Inflammatory macrophage treated with lipopolysaccharide for 1 hour (primary cell): ENCODE measurements at regions not wholly inside any gene's neighbourhood (a gene's known extent, or its start where the extent isn't known, plus 50 kb on each side); places are given as distances from the start of the nearest gene placed in this dataset.
"Not testable (repeated sequence)": the region's sequence is repeated elsewhere in the genome, so short reads cannot be mapped to it uniquely, and the experiment has no call there.

ENCODE experiments used
- DNase-seq, 2 donors: peaks; one replicate each; pipeline ENCODE4 v3.0.0-alpha.2; 2020 to 2022

DNA sequence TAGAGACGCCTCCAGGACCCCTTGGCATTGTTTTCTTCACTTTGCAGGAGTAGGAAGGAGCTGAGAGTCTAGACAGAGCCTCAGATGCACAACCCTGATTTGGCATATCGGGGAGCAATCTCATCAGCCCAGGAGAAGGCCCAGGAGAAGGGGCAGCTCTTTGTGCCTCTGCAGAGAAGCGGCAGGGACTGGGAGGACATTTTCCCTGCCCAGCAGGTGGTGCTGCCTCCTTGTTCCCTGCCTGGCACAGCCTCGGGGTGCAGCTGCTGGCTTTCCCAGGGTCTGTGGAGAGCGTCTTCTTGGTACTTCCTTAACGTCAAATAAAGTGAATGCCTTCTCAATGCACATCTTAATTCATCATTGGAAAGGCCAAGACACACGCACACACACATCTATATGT is 419.5 kb downstream of the TMEM121 start:
- DNase-seq: peak in 1 of 2 donors; percentile 21

DNA sequence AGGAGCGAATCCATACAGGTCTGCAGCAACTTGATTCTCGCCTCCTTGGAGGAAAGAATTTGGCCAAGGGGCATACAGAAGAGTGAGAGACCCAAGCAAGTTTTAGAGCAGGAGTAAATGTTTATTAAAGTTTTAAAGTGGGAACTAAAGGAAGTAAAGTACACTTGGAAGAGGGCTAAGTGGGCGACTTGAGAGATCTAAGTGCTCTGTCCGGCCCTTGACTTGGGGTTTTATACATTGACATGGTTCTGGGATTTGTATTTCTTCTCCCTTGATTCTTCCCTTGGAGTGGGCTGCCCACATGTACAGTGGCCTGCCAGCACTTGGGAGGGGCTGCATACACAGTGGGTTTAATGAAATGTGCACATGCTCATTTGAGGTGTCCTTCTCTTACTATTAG is 421.2 kb downstream of the TMEM121 start:
- DNase-seq: no peak

DNA sequence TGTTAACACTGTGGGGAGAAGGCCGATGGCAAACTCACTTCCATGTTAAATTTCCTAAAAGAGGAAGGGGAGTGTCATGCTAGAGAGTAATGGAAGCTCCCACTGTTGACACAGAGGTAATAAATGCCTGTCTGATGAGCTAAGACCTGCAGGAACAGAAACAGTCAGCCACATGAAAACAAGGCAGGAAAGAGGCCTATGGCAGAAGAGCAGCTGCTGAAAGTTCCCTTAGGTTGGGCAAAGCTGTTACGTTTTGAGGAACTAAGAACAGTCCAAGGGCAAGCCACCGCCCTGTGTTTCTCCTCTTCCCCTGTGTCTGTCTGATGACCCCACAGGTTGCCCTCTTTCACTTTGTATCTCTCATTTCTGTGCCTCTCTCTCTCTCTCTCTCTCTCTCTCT is 422.6 kb downstream of the TMEM121 start:
- peak; percentile 62 to 75 for DNase-seq

DNA sequence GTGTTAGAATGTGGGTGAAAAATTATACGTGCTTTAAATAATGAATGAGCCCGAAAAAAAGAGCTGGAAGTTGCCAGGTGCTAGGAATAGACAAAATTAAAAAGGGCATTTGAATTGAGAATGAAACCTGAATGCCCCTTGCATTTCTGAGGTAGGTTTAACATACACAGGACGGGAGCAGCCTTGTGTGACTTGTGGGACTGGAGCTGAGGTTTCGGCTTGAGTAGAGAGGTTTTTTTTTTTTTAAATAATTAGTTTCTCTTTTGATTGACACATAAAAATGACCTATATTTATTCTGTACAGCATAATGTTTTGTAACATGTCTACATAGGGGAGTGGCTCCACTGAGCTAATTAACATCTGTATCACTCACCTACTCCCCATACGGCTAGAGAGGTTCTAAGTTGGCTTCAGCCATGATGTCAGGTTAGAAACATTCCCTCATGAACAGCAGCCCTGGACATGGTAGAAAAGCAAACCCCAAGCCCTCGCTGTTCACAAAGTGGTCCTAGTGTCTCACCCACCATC is 424.0 kb downstream of the TMEM121 start:
- not testable (repeated sequence) for DNase-seq

DNA sequence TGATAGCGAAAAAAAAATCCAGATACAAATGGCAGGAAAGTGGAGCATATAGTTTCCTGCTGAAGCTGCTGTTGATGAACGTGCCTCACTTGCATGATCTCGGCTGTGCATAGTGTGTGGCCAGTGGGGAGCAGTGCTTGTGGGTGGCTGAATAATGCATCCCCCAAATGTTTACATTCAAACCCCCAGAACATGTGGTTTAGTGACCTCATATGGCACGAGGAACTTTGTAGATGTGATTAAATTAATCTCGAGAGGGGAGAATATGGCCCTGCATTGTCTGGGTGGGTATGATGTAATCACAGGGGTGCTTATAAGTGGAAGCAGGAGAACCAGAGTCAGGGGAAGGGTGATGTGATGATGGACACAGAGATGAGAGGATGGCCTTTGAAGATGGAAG is 425.0 kb downstream of the TMEM121 start:
- no peak for DNase-seq

DNA sequence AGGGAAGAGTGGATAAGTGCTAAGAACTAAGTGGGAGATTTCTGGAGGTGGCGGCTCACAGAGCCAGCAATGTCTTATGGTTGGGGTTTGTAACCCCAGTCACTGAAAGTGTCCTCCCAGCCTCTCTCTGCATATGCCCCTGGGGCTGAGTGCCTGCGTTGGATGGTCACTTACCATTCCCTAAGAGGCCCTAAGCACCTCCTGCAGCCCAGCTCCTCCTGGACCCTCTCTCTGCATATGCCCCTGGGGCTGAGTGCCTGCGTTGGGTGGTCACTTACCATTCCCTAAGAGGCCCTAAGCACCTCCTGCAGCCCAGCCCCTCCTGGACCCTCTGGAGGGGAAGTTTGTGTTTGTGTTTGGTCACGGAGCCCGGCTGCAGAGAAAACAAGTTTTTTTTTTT is 425.8 kb downstream of the TMEM121 start:
- no peak for DNase-seq

DNA sequence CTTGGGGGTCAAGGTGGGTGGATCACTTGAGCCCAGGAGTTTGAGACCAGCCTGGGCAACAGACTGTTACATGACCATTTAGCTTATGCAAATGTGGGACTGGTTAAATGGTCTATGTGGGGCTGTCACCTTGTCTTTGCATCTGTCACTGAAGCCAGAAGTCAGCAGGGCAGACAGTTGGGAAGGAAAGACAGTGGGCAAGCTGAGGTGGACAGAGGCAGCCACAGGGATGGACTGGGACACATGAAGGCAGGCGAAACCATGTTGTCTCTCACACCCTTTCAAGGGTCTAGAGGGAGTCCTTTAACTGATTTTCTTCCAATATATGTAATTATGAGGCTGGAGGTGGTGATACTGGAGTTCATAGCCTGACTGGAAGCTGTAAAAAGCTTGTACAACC is 426.4 kb downstream of the TMEM121 start:
- no peak for DNase-seq

DNA sequence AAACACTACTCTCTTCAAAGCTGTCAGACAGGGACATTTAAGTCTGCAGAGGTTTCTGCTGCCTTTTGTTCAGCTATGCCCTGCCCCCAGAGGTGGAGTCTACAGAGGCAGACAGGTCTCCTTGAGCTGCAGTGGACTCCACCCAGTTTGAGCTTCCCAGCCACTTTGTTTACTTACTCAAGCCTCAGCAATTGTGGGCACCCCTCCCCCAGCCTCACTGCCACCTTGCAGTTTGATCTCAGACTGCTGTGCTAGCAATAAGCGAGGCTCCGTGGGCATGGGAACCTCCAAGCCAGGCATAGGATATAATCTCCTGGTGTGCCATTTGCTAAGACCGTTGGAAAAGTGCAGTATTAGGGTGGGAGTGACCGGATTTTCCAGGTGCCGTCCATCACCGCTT is 435.2 kb downstream of the TMEM121 start:
- DNase-seq: not testable (repeated sequence)

DNA sequence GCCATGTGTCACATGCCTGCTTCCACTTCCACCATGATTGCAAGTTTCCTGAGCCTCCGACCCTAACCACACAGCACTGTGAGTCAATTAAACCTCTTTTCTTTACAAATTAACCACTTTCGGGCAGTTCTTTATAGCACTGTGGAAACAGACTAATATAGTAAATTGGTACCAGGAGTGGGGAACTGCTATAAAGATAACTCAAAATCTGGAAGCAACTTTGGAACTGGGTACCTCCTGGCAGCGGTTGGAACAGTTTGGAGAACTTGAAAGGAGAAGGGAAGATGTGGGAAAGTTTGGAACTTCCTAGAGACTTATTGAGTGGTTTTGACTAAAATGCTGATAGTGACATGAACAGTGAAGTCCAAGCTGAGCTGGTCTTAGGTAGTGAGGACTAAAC is 436.1 kb downstream of the TMEM121 start:
- DNase-seq: no peak

DNA sequence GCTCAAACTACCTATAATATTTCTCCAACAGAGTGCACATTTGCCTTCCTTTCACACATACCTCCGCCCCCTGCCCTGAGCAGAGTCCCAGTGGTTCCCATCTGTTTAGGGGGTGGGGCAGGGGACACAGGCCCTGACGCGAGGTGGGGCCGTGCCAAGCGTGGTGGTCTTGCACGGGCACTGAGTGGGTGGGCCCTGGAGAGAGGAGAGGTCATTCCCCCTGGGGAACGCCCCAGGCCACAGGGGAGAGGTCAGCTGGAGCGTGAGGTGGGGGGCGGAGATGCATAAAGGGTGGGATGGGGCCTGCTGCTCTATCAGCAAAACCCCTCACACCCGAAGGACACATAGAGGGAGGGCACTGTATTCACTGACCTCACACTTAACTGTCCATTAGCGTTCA is 441.9 kb downstream of the TMEM121 start:
- DNase-seq: no peak

DNA sequence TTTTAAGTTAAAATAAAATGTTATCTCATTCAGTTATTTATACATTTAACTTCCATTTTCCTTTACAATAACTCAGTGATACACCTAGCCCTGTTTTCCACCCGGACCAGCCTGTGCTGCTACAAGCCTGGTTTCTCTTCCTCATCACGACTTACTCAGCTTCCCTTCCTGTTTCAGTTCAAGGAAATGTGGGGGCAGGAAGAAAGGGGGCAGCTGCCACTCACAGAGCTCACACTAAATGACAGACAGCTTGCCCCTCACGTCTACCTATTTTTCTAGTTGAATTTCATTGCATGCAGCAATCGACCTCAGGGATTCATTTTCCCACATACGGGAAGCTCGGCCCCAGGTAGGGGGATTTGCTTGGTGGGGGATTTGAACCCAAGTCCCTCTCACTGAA is 442.6 kb downstream of the TMEM121 start:
- peak; percentile 41 to 49 for DNase-seq

DNA sequence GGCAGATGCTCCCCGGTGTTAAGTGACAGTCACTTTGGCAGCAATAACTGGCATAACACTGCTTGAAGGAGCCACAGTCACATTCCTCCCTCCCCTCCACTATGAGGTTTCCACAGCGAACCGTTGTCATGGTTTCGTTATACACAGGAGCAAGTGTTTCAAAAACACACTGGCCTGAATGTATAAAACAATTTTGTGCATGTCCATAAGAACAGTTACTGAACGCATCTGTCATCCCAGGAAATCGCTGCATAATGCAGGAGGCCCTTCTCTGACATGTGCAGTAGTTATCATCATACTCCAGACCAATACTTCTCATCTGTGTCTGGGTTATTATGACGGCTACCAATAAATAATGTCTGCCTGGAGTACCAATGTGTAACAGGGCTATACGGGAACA is 444.4 kb downstream of the TMEM121 start:
- DNase-seq: not testable (repeated sequence)

DNA sequence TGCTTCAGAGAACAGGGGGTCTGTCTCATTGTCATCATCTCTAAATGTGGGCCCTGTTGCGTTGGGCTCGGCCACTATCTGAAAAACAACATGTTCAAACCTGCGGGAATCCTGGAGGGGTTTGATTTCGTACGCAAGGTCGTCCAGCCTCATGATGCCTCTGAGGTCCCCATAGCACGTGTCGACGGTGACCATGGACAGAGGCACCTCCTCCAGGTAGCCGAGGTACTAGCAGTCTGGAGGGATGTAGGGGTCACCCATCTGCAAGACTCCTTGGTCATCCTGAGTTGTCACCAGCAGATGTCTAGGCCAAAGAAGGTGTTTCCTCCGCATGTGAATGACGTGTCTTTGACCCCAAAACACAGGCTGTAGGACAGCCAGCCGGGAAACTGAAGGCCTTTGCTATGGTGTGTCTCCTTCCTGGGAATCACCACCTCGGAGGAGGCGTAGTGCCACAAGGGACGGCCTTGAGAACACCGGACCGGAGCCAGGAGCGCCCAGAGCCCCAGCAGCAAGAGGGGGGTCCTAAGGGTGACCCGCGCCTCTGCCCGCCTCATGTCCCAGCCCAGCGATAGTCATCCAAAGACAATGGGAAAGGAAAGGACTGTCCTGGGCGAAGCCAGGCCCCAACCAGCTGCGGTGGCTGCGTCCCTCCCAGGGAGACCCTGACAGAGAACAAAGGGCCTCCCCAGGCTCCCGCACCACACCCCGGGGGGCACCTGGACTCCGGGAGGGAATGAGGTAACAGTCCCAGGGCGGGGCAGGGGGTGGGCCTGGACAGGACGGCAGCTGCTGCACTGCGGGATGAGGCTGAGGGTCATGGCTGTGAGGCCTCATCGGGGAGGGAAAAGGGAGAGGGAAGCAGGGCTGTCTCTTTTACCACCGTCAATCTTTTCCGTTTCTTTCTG is 445.5 kb downstream of the TMEM121 start:
- no peak for DNase-seq

DNA sequence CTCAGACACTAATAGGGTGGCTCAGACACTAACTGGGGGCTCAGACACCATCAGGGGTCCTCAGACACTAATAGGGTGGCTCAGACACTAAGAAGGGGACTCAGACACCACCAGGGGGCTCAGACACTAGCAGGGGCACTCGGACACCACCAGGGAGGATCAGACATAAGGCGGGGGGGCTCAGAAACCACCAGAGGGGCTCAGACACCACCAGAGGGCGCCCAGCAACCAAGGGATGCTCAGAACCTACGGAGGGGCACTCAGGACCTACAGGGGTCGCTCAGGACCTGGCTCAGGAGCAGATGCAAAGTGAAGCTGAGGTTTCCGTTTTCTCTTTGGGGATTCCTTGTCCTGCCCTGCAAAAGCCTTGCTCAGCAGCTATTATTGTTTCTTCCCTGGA is 448.5 kb downstream of the TMEM121 start:
- peak in 1 of 2 donors; percentile 12 for DNase-seq

DNA sequence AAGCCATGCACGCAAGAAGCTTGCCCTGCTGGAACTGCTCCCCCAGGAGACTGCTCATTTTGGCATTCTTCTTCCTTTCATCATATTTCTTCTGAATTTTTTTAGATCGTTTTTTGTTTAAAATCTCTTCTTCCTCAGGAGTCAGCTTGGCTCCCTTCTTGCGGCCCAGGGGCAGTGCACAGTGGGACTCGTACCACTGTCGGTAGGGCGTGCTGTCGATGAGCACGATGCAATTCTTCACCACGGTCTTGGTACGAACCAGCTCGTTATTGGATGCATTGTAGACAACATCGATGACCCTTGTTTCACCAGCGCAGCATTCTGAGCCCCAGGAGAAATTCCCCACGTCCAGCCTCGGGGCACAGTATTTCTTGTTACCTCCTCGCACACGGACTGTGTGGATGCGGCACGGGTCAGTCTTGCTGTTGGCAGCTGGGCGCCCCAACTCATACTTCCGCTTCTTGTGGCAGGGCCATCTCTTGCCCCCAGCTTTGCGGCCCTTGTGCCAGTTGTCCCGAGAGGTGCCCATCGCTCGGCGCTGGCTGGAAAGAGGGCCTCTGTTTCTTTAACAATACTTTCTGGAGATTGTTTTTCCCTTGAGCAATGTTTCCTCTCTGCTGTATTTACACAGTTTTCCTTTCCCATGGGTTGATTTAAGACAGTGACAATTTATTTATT is 452.4 kb downstream of the TMEM121 start:
- no peak for DNase-seq

DNA sequence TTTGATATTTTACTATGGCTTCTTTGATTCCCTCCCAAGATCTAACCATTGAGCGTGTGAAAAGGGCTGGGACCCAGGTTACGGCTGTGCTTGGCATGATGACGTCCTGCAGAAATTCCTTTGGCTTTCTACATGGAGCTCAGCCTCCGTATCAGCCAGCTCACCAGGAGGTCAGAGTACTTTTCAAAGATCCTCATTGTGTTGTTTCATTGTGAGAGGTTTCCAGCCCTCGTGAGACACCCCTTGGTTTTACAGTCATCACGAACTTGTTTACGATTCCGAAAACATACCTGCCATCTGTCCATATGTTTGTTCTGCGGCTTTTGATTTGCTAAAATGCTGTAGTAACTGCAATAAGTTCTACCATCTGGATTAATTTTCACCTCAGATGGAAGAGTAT is 453.1 kb downstream of the TMEM121 start:
- no peak for DNase-seq

DNA sequence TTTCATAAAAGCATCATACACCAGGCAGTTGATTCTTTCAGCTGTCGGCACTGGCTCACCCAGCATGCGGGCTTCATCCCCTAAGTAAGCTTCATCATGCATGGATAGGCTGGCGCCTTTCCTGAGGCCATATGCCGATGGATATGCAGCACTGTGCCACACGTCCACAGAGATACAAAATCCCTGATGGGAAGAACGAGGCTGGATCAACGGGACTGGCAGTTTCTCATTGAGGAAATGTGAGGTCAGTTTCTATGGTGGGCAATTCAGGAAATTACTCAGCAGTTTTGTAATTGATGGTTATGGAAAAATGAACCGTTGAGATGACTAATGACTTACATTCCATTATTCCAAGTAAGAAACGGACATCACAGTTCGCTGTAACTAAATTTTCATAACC is 453.8 kb downstream of the TMEM121 start:
- no peak for DNase-seq

DNA sequence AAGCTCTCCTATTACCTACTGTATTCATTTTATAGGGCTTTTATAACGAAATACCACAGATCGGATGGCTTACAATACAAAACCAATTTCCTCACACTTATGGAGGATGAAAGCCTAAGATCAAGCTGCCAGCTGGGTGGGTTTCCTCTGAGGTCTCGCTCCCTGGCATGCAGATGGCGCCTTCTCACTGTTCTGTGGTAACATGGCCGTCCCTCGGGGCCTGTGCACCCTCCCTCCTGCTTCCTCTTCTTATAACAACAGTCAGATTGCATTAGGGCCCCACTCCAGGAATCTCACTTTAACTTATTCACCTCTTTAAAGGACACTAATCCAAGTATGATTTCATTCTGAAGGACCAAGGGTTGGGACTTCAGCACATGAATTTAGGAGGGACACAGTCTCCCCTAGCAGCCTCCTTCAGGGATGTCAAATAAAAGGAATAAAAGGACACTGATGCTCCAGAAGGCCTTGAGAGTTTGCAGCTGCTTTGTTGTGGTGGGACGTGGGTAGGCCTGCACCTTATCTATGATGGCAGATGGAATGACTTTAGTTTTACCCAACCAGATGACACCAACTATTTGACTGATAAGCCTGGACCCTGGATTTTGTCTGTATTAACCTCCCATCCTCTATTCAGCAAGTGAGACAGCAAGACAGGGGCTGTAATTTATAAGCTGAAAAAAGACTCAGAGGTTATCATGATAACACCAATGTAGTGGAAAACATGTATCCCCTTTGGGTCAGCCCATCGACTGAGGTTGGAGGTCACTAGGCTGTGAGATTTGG is 455.3 kb downstream of the TMEM121 start:
- DNase-seq: not testable (repeated sequence)

DNA sequence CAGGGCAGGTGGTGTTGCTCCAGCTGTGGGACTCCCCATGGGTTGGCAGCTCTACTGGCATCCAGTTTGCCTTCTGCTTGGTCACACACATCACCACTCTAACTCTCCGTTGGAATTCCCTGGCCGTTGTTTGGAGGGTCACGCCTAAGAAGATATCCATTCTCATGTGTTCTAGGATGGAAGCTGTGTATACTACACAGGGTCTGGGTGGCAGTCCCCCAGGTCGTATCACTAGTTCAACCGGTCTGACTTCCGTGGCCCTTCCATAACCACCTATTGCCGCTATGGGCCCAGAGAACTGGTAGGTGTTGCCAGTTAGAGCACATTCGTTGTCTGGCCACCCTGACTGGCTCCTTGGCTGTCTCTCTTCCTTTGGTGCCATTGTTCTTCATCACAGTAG is 456.3 kb downstream of the TMEM121 start:
- no peak for DNase-seq

DNA sequence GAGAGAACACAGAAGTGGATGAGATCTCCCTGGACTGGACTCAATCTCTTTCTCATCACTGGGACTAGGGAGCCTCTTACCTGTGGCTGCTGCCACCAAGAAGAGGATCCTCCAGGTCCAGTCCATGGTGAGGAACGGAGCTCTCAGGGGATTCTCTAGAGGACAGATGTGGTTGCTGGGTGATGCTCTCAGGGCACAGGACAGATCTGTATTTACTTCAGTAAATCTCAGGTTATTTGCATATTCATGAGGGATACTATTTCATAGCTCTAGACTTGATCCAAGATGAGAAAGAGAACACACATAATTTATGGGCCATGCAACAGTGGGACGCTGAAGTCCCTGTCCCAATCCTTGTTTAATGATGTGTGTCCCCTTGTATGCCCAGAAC is 460.5 kb downstream of the TMEM121 start:
- no peak for DNase-seq

DNA sequence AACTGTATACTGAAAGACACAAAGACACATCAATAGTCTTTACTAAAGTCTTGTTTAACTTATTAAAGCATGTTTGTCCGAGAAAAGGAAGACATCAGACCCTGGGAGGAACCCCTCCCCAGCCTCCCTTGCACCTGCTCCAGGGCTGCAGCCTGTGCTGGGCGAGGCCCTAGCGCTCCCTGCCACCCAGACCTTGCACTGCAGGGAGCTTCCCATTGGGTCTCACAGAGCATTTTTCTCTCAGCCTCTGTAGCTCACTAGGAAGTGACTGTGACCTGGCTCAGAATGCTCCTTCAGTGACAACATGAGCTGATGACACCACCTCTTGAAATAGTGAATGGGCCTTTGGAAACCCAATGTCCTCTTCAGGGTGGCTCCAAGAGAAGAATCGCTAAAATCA is 461.2 kb downstream of the TMEM121 start:
- no peak for DNase-seq

DNA sequence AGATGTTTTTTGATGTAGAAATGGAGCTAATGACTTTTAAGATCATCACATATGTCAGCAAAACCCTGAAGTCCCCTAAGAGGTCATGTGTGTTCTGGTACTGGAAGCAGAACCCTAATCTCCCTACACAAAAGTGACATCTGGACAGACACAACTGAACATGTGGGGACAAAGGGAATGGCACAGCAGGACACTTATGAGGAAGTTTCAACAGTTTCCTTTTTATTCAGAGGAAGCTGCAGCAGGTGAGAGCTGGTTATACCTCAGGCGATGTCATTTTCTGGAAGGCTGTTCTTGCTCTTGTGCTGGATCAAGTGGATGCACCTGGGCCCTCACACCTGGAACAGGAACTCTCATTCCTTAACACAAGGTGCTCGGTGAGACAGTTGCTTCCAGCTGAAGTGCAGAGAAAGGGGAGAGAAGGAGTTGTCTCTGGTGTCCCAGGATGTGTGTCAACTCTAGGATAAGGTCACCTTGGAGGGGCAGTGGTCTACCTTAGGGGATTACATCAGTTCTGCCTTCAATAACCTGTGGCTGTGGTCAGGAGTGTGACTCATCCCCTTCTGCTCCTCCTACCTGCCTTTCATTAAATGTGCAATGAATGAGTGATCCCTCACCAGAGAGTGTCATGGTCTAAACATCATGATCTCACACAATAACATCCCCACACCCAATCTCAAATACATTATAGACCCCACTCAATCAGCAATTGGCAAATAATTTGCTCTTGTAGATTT is 463.4 kb downstream of the TMEM121 start:
- no peak for DNase-seq

DNA sequence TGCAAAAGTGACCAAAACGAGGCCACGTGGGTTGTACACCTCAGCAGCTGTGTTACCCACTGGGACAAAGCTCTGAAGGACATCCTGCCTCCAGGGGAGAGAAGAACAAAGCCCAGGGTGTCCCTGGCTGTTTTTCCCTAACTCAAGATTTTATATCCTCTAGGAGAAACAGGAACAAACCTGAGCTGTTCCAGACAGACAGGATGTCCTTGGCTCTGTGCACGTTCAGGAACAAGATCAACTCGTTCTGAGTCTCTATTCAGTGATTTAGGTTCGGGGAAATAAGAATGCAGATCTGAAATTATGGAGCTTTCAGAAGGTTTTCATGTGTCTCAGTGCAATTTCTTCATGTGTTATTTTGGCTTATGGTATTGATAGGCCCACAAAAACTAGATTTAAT is 465.3 kb downstream of the TMEM121 start:
- not testable (repeated sequence) for DNase-seq
